IPS DF 6.9 (cell line): ENCODE measurements at regions not wholly inside any gene's neighbourhood (a gene's known extent, or its start where the extent isn't known, plus 50 kb on each side); places are given as distances from the start of the nearest gene placed in this dataset.
"Not testable (repeated sequence)": the region's sequence is repeated elsewhere in the genome, so short reads cannot be mapped to it uniquely, and the experiment has no call there.

ENCODE experiments used
- DNase-seq: peaks from one replicate; pipeline ENCODE4 v3.0.0-alpha.2; 2013; ENCODE audit warnings: low read depth, low spot score
- H3K27ac ChIP-seq: one replicate; pipeline ENCODE4 v1.5.1; 2013; ENCODE audit warnings: low read length, control low read depth
- H3K27me3 ChIP-seq: 2 replicates; pipeline ENCODE4 v1.6.1; 2013; ENCODE audit warnings: mild to moderate bottlenecking, low read length; ENCODE audit not compliant: control insufficient read depth, insufficient read depth
- H3K36me3 ChIP-seq: 2 replicates; pipeline ENCODE4 v1.6.1; 2013; ENCODE audit warnings: low read length; ENCODE audit not compliant: control insufficient read depth, insufficient read depth
- H3K4me1 ChIP-seq: 2 replicates; pipeline ENCODE4 v1.6.1; 2013; ENCODE audit warnings: low read length; ENCODE audit not compliant: control insufficient read depth, insufficient read depth
- H3K4me3 ChIP-seq: 2 replicates; pipeline ENCODE4 v1.5.1; 2013; ENCODE audit warnings: mild to moderate bottlenecking, low read length
- H3K9me3 ChIP-seq: 2 replicates; pipeline ENCODE4 v1.6.1; 2013; ENCODE audit warnings: low read length, inconsistent platforms; ENCODE audit not compliant: control insufficient read depth, insufficient read depth
- WGBS: extraction: QIAGEN DNeasy Blood & Tissue Kit; methylation state at CpG from one replicate; pipeline ENCODE4 v1.1.7; 2013; ENCODE audit warnings: mixed read lengths, missing lambda C conversion rate; ENCODE audit not compliant: insufficient read length, insufficient coverage; 5-methylcytosine and 5-hydroxymethylcytosine counted together

DNA sequence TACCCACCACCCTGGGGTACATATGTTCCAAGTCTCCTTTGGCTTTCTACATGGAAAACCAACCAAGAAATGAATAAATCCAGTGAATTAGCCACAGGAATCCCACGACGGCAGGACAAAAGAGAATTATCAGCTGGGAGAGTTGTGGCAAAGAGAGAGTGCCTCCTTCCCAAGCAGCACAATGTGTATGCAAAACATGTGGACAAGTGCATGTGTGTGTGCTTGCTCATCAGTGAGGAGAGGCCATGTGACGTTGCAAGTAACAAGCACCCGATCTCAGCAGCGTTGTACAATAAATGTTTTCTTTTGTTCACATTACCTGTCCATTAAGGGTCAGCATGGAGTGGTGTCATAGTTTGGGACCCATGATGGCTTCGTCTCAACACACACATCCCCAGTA, 50.0 kb upstream of the EMX2 start:
- Histone ChIP-seq H3K36me3 (no peaks in the 10 kb centered on the region), H3K4me1 (no peaks in the 10 kb centered on the region), H3K9me3 (no peaks in the 10 kb centered on the region), H3K27ac (no peak overlapping the region), H3K4me3 (no peak overlapping the region), H3K27me3 (no peaks in the 10 kb centered on the region)
- no peak for DNase-seq
- WGBS: no CpG with 5 or more reads among the region's 6 CpGs

DNA sequence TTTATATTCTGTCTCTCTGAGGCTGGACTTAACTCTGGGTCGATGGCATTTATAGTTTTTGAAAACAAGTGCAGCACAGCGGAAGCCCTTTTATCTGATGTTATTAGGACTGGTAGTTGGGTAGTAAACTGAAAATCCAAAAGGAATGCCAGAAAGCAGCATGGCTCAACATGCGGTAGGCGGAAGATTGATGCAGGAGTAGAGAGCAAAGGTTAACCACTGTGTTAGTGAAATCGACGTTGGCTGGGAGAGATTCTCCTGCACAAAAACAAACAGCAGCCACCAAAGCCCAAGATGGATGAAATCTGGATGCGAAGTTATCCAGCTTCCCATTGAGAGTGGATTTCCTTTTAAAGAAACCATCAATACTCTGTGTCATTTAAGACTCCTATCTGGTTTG, 54.5 kb upstream of the EMX2 start:
- H3K27ac ChIP-seq: no peak overlapping the region
- H3K36me3 ChIP-seq: no peaks in the 10 kb centered on the region
- no peak overlapping the region for H3K4me3 ChIP-seq
- no peaks in the 10 kb centered on the region for H3K4me1 ChIP-seq
- H3K27me3 ChIP-seq: no peaks in the 10 kb centered on the region
- H3K9me3 ChIP-seq: no peaks in the 10 kb centered on the region
- no peak for DNase-seq
- WGBS: no CpG with 5 or more reads among the region's 7 CpGs

DNA sequence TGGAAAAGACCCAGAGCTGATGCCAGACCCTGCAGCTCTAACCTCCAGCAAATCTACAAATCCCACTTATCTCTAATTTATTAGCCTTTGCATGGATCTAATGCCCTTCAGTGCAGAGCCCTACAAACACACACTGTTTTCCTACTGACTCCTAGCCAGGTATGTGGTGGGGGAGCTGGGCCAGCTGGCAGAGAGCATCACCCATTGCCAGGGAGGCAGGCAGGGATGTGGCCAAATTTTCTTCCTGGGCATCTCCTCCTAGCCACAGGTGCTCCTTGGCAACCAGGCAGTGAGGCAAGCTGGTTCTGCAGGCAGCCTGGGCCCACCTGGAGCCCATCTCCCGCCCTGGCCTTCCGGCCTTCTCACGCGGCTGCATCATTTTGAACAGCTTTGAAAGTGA, 55.9 kb upstream of the EMX2 start:
- DNase-seq: no peak
- no peaks in the 10 kb centered on the region for H3K9me3 ChIP-seq
- H3K27ac ChIP-seq: no peak overlapping the region
- H3K4me3 ChIP-seq: no peak overlapping the region
- H3K27me3 ChIP-seq: no peaks in the 10 kb centered on the region
- no peaks in the 10 kb centered on the region for H3K36me3 ChIP-seq
- H3K4me1 ChIP-seq: no peaks in the 10 kb centered on the region
- WGBS: no CpG with 5 or more reads among the region's 4 CpGs

DNA sequence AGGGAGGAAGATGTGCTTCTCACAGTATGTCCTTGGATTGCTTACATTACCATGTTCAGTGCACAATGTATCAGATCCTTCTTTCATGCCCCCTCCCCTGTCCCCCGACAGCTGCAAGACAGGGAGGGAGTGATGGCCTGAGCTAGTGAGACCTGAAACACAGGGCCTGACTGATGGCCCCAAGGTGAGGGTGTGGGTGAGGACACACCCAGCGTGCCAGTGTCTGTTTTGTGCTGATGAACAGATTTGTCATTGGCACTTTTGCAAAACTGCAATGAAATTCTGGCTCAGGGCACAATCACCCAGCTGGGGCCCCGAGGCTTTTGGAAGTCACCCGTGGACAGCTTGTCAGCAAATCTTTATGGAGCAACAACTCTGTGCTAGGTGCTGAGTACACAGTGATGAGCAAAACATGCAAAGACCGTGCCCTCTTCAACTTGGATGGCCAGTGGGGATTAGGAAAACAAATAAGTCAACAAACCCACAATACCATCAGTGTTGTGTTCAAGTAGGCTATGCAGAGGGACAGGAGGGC, 59.4 kb upstream of the EMX2 start:
- no peak overlapping the region for H3K27ac ChIP-seq
- no peaks in the 10 kb centered on the region for H3K4me1 ChIP-seq
- no peaks in the 10 kb centered on the region for H3K9me3 ChIP-seq
- no peak for DNase-seq
- WGBS: no CpG with 5 or more reads among the region's 5 CpGs
- H3K27me3 ChIP-seq: no peaks in the 10 kb centered on the region
- no peaks in the 10 kb centered on the region for H3K36me3 ChIP-seq
- H3K4me3 ChIP-seq: no peak overlapping the region

DNA sequence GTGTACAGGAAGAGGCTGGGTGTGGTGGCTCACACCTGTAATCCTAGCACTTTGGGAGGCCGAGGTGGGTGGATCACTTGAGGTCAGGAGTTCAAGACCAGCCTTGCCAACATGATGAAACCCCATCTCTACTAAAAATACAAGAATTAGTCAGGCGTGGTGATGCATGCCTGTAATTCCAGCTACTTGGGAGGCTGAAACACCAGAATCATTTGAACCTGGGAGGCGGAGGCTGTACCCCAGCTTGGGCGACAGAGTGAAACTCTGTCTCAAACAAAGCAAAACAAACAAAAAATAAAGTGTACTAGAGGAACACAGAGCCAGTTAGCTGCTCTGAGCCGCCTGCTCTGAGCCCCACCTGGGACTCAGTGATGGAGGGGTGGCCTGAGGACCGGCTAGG, 61.5 kb upstream of the EMX2 start:
- not testable (repeated sequence) for H3K9me3 ChIP-seq, DNase-seq, H3K4me1 ChIP-seq, H3K27me3 ChIP-seq, H3K4me3 ChIP-seq, H3K27ac ChIP-seq, H3K36me3 ChIP-seq
- WGBS: no CpG with 5 or more reads among the region's 6 CpGs

GRCh38 chr10:117480097-117480496, 62.4 kb upstream of the EMX2 start:
- WGBS: no CpG with 5 or more reads among the region's 1 CpG
- Histone ChIP-seq H3K4me3 (no peak overlapping the region), H3K4me1 (no peaks in the 10 kb centered on the region)

DNA sequence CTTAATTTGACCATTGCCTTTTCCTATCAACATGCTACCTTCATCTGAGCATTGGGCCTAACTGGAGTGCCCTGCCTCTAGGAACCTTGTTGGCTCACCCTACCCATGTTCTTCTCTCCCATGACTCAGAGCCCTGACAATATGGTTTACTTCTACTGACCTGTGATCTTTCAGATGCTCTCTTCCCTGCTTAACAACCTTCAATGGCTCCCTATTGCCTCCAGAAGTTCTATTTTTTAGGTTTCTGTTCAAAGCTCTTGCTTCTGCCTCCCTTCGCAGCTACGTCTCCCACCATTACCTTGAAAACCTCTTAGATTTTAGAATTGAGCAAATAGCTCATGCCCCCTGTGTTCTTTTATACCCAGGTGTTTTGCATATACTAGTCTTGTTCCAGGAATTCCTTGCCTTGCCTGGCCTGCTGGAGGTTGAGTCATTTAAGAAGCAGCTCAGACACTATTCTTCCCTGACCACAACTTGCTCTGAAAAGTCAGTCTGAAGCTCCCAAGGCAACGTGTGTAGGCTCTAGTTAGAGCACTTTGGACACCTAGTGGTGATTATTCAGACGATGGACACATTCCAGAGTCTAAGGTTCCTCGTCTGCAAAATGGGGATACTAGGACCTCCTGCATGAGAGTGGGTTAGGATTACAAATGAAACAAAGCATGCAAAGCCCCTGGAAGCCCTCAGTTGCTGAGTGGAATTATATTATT, 64.4 kb upstream of the EMX2 start:
- no peaks in the 10 kb centered on the region for H3K4me1 ChIP-seq
- no CpG with 5 or more reads among the region's 5 CpGs for WGBS
- H3K4me3 ChIP-seq: no peak overlapping the region
- no peak for DNase-seq
- no peaks in the 10 kb centered on the region for H3K27me3 ChIP-seq
- H3K9me3 ChIP-seq: no peaks in the 10 kb centered on the region
- no peak overlapping the region for H3K27ac ChIP-seq
- H3K36me3 ChIP-seq: no peaks in the 10 kb centered on the region

More at GRCh38 chr10:117480097-117480496, 62.4 kb upstream of the EMX2 start:
- Histone ChIP-seq H3K27ac (no peak overlapping the region), H3K36me3 (no peaks in the 10 kb centered on the region), H3K9me3 (no peaks in the 10 kb centered on the region), H3K27me3 (no peaks in the 10 kb centered on the region)
- no peak for DNase-seq

DNA sequence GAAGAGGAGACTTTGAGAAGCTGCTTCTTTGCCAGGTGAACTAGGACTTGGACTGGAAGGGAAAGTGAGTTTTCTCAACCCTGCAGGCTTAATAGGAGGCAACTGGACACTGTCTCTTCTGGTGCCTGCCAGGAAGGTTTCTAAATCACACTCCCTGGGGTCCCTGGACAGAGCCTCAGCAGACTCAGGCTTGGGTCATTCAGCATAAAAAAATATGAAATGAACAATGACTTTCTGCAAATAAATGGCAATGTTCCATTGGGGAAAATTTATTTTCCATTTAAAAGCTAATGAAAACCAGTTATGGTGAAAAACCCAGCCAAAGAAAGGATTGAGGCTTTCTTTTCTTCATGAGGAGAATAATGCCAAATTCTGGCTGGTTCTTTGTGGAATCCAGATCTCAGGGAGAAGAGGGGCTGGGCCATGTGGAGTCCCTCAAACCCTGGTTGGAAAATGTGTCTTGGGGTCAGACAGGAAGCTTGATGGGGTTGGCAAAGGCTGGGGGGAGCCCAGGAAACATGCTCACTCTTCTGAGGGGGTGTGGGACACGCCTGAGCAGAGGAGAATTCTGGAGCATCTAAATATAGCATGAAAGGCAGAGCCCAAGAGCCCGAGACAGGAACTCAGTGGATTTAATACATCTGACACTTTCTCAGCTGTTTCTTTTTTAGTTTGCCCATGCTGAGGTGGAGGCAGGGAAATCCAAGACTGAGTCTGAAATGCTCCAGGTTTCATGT, 65.2 kb upstream of the EMX2 start:
- no peak for DNase-seq
- no CpG with 5 or more reads among the region's 2 CpGs for WGBS
- Histone ChIP-seq H3K27ac (no peak overlapping the region), H3K27me3 (no peaks in the 10 kb centered on the region), H3K9me3 (no peaks in the 10 kb centered on the region), H3K4me1 (no peaks in the 10 kb centered on the region), H3K36me3 (no peaks in the 10 kb centered on the region), H3K4me3 (no peak overlapping the region)

DNA sequence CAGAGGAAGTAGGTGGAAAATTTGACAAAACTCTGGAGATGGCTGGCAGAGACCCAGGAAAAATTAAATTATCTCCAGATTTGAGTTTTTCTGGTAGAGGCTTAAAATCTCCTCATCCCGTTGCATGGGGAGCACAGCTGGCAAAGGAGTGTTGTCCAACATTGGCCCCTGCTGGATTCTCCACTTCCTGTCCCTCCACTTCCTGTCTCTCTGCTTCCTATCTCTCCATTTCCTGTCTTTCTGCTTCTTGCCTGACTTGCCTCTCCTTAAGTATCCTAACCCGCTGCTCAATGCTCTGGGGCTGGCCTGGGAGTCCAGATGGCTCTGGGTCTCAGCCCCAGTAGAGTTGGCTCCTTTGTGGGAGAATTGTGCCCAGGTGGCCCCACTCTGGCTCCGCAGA, 65.8 kb upstream of the EMX2 start:
- no peak for DNase-seq
- no peaks in the 10 kb centered on the region for H3K36me3 ChIP-seq

DNA sequence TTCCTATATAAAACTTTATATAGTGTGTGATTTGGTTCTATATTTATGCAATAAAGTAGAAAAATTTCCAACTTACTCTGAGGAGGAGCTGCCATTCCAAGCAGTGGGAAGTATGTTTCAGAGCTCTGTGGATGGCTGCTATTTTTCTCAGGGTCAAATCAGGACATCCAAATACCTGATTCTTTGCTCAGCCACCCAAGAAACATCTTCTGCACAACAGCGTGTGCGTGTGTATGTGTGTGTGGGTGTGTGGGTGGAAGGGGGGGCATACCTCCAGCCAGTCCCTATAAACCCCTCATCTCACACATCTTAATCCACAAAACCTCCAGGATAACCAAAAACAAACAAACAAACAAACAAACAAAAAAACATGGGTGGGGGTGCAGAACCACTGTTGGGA, 66.3 kb upstream of the EMX2 start:
- Histone ChIP-seq H3K36me3 (no peaks in the 10 kb centered on the region), H3K4me3 (no peak overlapping the region), H3K9me3 (no peaks in the 10 kb centered on the region), H3K4me1 (no peaks in the 10 kb centered on the region), H3K27ac (no peak overlapping the region), H3K27me3 (no peaks in the 10 kb centered on the region)
- WGBS: no CpG with 5 or more reads among the region's 2 CpGs
- DNase-seq: no peak

More for the DNA sequence above, 65.8 kb upstream of the EMX2 start:
- no peak overlapping the region for H3K4me3 ChIP-seq
- H3K4me1 ChIP-seq: no peaks in the 10 kb centered on the region
- no peaks in the 10 kb centered on the region for H3K9me3 ChIP-seq
- H3K27ac ChIP-seq: no peak overlapping the region
- H3K27me3 ChIP-seq: no peaks in the 10 kb centered on the region
- no CpG with 5 or more reads among the region's 3 CpGs for WGBS
